GM04503 (cell line): ENCODE measurements at regions not wholly inside any gene's neighbourhood (a gene's known extent, or its start where the extent isn't known, plus 50 kb on each side); places are given as distances from the start of the nearest gene placed in this dataset.

Source experiments
- DNase-seq: peaks from one replicate; pipeline ENCODE4 v3.0.0-alpha.2; 2012; ENCODE audit warnings: low read depth

DNA sequence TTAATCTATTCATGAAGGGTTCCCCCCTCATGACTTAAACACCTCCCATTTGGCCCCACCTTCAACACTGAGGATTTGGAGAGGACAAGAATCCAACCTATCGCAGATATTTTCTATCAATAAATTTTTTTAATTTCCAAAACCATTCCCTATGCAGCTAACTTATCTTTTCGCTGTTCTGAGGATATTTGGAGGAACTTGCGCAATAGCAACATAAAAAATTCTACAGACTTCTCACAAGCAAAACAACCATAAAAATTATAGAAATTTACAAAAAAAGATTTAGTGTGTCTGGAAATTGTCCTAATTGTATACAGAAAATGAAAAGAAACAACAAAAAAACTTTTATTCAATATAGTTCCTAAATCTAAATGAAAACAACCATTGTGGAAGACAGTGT is 1472.7 kb upstream of the ZEB2 start:
- no peak for DNase-seq

DNA sequence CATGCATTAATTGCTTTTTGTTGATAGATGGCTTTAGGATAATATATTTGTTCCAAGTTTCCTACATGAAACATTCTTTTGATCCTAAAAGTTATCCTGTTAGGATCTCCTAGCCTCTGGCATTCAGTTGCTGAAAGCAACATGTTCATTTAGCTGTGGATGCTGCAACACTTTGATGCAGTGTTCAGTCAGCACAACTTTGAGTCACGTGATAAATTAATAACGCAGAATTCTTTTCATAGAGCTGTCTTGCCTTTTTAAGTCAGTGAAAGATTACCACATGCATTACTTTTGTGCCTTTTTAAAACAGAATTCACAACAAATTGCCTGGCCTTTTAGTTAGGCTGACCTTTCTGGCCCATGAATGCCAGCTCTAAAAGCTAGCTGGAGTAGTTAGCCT is 1467.9 kb upstream of the ZEB2 start:
- no peak for DNase-seq

DNA sequence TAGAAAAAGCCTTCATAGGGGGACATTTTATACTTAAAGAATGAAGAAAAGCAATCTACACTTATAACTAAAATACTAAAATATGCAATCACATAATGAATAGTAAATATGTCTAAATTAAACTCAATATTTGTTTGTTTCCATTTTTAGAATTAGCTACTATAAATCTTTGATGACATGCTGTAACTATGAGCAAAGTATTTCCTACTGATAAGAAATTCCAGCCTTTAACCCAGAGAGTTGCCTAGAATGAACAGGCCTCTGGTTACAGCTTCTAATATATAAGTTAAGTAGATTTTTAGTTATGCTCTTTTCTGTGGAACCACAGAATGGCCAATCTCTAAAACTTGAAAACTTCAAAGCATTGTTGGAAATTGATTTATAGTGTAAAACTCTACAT is 1465.6 kb upstream of the ZEB2 start:
- DNase-seq = no peak

DNA sequence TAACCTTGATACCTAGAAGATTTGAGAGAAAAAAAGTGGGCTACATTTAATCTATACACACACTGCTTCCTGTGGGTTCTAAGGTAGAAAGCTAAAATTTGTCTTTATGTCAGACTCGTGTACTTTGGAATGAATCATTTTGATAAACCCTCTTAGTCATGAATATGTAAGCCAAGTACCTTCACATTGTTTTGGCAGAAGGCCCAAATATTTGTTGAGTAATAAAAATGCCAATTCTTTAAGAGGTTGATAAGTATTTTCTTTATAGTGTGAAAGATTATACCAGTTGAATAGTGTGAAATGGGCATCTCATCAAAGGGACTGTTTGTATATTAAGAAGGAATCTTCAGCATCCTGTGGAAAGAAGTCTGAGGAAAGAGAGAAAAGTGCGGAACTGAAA is 1464.7 kb upstream of the ZEB2 start:
- DNase-seq = no peak

DNA sequence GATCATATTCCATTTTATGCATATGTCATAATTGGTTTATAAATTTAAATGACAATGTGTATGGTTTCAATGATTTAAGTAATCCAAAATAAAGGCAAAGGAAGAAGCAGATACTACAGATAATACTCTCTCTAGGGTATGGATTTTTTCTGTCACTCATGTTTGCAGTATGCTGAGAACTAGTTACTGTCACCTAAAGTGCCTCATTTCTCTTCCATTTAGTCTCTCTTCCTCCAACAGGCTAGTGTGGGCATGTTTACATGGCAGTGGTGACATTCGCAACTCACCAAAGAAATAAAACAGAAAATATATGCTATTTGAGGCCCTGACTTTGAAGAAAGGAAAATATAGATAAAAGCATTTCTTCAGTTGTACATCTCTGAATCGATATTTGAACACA is 1460.4 kb upstream of the ZEB2 start:
- DNase-seq = no peak

DNA sequence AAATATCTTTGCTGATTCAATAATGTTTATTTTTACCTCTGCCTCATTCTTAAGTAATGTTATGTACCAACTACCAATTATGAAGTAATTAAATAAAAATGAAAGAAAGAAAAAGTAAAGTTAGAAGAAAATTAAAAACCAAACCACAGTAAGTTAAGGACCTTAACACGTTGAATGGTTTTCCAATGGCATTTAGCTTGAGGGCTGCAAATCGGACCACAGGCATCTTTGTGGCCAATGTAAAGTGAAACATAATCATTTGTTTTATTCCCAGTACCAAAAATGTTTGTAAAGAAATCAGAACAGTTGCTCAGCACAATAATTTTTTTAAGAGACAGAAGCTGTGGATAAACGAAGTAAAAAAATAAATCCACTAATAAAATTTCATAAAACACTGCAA is 1455.5 kb upstream of the ZEB2 start:
- DNase-seq = no peak

DNA sequence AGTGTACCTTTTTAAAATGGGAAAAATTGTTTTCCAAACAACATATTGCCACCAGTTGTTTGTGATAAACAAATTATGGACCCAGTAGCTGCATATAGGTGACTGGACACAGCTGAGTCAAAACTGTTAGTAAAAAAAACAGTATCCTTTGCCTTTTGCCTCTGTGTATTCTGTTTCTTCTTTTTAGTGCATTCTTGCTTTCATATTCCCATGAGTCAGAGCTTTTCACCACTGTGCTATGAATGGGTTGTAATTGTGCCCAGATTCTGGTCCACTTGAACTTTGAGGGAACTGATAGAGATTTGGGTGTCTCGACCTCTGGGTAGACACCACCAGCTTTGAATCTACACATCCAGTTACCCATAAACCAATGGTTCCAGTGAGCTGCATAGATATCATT is 1441.9 kb upstream of the ZEB2 start:
- DNase-seq = peak; percentile 1

DNA sequence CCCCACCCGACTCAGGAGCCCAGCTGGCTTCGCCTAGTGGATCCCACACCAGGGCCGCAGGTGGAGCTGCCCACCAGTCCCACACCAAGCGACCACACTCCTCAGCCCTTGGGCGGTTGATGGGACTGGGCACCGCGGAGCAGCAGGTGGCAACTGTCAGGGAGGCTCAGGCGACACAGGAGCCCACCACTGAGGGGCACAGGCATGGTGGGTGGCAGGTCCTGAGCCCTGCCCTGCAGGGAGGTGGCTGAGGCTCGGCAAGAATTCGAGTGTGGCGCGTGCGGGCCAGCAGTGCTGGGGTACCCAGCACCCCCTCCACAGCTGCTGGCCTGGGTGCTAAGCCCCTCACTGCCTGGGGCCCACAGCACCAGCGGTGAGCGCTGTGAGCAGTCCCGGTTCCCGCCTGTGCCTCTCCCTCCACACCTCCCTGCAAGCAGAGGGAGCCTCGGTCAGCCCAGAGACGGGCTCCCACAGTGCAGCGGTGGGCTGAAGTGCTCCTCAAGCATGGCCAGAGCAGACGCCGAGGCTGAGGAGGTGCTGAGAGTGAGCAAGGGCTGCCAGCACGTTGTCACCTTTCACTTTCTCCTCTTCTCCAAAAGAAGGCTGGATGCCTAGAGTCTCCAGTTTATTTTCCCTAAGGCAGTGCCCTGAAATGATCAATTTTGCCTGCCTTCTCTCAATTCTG is 1440.7 kb upstream of the ZEB2 start:
- DNase-seq = no peak

DNA sequence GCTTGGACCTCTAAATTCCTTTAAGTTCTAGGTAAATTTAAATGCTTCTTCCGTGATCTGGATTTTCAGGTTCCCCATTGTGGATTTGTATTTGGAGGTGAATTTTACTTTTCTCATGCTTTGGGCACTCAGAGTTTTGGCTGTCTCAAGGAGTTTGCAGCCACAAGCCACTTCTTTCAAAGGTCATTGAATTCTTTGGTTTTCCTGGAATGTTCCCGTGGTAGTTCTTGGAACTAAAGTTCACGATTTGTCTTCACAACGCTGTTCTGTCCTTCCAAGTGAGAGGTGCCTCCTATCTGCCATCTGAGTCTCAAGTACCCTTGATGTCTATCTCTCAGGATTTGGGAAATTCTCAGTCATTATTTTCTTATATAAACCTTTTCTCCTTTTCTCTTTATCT is 1438.7 kb upstream of the ZEB2 start:
- no peak for DNase-seq

DNA sequence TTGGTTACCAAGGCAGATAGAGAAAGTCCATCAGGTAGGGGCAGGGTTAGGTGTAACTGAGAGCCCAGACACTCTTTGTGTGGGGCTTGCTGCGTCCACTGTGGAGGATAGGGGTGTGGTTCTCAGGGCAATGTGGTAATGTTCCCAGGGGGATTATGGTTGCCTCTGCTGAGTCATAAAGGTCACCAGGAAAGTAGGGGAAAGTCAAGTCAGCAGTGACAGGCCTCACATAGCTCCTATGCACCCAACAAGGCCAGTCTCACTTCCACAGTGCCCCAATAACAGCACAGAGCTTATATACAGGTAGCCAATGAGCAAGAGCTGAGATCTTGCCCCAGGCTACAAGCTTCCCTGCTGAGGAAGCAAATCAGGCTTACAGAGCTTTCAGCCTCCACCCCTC is 1438.0 kb upstream of the ZEB2 start:
- no peak for DNase-seq

DNA sequence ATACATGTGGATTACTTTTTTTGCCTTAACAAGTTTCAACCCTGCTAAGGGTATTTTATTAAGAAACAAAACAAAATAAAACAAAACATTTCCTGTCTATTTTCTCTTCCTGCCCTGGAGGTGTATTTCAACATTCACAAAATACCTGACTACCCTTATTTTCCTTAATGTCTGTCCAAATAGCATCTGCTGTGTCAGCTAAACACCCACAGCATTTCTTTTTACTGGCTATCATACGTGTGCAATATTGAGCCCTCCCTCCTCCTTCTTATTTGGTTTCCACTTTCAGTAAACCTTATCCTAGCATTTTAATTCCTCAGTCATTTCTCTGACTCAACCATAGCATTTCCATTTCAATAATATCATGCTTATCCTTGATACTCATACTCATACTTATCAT is 1420.0 kb upstream of the ZEB2 start:
- no peak for DNase-seq

DNA sequence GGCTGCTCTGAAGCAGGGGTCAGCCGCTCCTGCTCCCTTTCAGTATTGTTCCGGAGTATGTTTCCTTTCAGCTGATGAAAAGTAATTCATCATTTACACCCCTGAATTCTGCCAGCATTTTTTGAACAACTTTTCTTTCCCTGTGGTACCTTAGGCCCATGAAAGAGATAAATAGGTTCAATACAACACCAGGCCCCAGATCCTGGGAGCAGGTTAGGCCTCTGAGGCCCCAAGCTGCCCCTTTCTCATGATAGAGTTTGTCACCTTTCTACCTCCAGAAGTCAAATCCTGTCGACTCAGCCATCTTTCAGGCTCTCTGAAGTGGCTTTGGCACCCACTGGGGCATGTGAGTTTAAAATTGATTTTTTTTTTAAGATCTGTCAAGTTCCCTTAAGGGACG is 1415.1 kb upstream of the ZEB2 start:
- DNase-seq = no peak

DNA sequence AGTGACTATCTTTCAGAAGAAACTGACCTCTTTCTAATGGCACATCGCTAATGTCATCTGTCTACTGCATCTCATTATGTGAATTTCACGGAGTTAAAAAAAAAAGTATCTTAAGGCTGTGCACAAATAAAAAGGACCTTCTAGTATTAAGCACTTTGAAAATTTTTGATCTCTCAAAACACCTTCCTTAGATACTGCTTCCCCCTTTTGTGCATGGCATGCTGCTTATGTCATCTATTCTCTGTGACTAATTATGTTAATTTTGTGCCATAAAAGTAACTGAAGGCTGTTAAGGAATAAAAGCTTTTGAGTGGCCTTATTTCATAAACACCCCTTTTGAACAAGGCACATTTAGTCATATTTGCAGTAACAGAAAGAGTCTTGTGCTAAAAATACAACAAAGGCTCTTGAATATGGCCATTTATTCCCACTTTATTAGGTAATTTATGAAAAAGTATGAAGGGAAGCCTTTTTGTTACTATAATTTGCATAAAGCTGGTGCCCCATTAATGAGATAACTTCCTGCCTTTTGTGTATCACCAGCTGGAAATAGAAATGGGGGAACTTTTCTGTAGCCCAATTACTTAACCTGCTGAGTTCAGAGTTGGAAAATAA is 1412.0 kb upstream of the ZEB2 start:
- DNase-seq = no peak

DNA sequence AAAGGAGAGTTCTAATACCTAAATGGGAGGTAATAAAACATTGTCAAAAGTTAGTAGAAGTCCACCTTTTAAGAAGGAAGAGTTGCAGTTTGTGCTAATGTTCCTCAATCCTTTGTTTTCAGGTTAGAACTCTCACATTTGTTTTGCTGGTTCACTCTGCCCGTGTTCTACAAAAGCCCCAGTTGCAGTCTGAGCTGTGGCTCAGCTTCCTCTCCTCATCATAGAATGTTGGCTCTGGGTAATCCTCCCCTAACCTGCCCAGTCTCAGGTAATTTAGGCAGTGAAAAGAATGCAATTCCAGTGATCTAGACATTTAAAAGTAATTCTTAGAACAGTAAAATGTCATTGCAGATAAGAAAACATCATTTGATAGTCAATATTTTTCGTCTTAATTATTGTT is 1410.4 kb upstream of the ZEB2 start:
- DNase-seq = no peak

DNA sequence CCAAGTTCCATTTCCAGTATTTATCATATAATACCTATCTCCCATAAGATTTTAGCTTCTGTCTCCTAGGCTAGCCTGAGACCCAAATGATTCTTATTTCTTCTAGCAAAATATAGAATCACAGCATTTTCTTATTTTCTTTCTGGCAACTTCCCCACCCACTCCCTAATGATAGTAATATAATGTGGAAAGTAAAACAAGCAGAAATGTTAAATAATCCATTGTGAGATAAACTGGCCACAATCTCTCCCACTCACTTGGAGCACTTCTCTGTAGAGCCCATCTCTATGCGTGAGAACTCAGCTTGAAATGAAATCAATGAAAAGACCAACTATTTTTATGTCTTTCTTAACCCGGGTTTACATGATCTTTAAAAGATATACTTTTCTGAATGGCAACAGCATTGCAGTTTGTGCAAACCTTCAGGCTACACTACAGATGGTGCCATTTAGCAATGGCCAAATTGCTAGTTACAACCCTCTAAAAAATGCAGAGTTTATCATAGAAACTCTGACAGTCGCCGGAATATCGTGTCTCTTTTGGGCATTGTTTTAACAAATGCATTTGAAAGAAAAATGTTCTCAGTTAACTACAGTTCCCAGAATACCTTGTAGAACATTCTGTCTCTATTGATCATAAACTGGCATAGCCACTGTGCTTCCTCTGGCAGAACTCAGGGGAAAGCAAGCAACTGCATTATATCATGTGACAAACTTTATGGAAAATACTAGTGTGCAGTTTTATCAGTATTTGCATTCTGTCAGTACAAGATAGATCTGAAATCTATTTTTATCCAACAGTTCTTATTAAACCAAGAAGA is 1407.4 kb upstream of the ZEB2 start:
- no peak for DNase-seq

DNA sequence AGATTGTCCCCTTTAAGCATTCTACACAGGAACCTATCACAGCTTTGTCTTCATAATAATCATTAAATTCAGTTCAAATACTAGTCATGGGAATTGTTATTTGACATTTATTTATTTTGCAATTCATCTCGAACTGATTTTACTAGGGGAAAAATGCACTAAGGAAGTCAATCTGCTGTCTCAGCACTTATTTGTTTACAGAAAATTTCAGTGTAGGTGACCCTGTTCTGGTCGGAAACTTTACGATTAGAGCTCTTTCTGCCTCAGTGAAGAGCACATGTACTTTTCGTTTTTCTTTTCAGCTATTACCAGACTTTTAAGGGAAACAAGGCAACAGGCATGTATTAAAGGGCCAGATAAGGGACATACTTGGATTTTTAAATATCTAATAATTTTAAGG is 1405.7 kb upstream of the ZEB2 start:
- DNase-seq = no peak

DNA sequence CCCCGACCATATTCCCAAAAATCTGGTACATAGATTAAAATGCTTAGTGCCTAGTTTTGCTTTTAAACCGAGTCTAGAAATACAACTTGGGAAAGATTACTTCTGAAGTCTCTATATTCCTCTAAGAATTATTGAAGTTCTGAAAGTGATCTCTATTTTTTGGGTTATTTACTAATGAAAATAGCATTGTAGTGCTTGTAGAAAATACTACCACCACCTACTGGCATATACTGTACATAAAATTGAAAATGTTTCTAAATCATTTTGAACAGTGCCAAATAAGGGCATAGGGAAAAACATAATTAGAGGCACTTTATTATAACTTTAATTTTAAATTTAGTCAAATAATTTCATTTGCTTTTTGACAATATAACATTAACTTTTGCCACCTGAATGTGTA is 1399.6 kb upstream of the ZEB2 start:
- no peak for DNase-seq

DNA sequence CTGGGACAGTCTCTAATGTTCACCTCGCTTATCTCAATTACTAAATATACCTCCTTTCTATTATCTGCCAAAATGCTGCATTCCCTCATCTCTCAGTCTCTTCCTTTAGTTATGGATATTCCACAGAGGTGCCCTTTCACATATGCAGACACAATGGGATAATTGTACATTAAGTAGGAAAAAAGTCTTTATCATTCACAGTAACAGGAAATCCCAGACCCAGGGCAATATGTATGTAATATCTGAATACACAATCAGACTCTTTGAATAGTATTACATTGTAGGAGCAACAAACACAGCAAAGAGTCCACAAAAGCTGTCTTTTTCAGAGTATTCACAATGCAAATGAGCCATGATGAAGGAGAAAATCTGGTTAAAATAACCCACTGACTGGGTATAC is 1399.0 kb upstream of the ZEB2 start:
- DNase-seq = no peak

DNA sequence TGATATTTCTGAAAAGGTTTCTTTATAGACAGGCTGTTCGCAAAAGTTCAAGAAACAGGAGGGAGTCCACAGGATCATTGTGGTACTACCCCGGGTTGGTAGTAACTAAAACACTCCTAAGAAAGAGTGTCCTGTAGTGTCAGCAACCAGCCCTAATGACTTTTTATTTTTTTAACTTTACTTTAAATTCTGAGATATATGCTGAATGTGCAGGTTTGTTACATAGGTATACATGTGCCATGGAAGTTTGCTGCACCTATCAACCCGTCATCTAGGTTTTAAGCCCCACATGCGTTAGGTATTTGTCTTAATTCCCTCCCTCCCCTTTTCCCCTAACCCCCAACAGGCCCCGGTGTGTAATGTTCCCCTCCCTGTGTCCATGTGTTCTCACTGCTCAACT is 1396.9 kb upstream of the ZEB2 start:
- no peak for DNase-seq

DNA sequence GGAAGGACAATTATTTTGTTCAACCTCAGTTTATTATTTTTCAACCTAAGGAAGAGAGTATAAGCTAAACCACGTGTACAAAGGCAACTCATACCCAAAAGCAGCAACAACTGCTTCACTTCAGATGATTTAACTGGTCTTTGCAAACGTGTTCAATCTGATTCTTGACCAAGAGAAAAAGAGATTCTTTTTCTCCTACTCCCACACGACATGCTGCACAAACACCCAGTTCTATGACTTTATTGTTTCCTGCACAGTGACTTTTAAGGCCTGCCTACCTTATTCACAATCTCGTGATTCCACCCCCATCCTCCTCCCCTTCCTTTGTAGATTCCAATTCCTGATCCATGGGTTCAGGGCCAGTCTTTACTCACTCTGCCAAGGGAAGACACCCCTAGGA is 1394.8 kb upstream of the ZEB2 start:
- no peak for DNase-seq

DNA sequence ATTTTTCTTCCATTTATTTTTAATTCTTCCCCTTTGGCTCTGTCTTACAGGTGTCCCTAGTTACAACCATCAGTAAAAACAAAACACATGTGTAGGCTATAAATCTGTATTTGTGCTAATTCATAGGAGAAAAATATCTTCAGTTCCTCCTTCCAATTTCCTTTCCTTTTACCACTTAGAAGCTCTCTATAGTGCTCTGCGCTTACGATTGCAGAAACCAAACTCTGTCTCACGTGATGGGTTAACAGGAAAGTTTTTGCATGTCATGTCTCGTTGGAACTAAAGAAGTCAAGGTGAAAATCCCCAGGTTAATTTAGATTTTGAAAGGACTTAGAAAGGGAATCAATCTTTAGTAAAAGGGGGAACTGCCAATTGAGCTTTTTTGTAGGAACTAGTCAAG is 1390.5 kb upstream of the ZEB2 start:
- DNase-seq = no peak

DNA sequence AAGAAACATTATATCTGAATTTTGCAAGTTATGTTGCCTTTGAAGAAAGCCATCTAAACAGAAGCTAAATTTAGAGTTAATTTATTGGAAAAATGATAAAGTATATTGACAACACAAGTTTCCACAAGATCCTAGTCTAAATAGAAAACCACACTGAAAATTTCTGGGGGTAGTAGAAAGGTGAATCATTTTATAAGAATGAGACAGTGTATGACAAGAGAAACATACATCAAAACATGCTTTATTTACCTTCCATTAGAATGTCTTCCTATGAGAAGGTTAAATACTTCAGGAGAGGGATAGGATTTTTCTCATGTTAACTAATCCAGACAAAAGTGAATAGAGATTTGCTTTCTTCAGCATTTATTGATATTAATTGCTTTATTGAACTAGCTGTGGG is 1389.8 kb upstream of the ZEB2 start:
- DNase-seq = no peak

DNA sequence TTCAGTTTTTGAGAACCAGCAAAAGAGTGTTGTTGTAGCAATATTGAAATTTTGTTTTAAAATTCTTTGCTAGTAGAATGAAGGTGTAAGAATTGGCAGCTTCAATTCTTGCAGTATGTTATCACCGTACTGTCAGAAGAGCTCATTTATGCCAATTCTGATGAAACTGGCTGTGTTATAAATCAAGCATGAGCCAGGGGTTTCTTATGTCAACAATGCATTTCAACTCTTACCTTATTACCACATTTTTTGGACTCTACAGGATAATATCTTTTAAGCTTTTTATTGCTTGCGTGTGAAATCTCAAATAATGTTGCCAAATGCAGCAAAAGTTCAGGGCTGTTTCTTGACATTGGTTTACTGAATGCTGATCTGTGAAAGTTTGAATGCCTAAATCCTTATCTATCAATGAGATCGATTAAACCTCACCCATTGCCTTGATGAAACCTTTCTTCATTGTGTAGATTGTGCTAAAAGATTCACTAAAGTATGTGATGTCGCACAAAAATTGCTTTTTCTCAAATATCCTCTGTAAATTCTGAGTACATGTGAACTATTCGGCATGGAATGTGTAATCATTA is 1389.3 kb upstream of the ZEB2 start:
- no peak for DNase-seq
